Mucosa of descending colon (tissue), 3 donors: ENCODE measurements at regions not wholly inside any gene's neighbourhood (a gene's known extent, or its start where the extent isn't known, plus 50 kb on each side); places are given as distances from the start of the nearest gene placed in this dataset.

Experiments
- ATAC-seq: fragments of 200-7000 bp; cut with Tn5 transposase; one replicate; pipeline ENCODE4 v1.9.1; 2020; ENCODE audit warnings: mild to moderate bottlenecking, moderate library complexity
- DNase-seq, 3 donors: peaks; one replicate each; pipeline ENCODE4 v3.0.0-alpha.2; 2020
- H3K36me3 ChIP-seq: fragments of 200-600 bp; one replicate; pipeline ENCODE4 v1.8.0; 2021; ENCODE audit warnings: low read depth, mild to moderate bottlenecking
- H3K4me1 ChIP-seq: fragments of 200-600 bp; one replicate; pipeline ENCODE4 v1.8.0; 2021; ENCODE audit warnings: low read depth, mild to moderate bottlenecking
- H3K4me3 ChIP-seq: fragments of 200-600 bp; one replicate; pipeline ENCODE4 v1.8.0; 2021; ENCODE audit warnings: mild to moderate bottlenecking
- H3K9me3 ChIP-seq: fragments of 200-600 bp; one replicate; pipeline ENCODE4 v1.8.0; 2021; ENCODE audit warnings: mild to moderate bottlenecking
- CTCF ChIP-seq: fragments of 200-600 bp; IDR thresholded peaks from one replicate; pipeline ENCODE4 v1.8.0; 2022; ENCODE audit warnings: antibody characterized with exemption, mild to moderate bottlenecking
- intact Hi-C, 2 donors: fragments of 100-400 bp; cut with DNase I in 1 of 2; cut with micrococcal nuclease in 1 of 2; formaldehyde crosslinking; loops; one replicate each; pipeline versions ENCODE4 v1.11.0 to v1.11.1; 2022; cut with DNase I, micrococcal nuclease
- donor health status: DM: no; HTN: no; CAD: no; lungs with moderate emphysema.
- donor health status: DM: no; HTN: no; CAD: no.
- donor health status: DM: no; HTN: yes; CAD: no.

- no peak for DNase-seq
- Histone ChIP-seq H3K36me3 (no peaks in the 10 kb centered on the region), H3K9me3 (no peaks in the 10 kb centered on the region), H3K4me3 (no peak overlapping the region), H3K4me1 (no peaks in the 10 kb centered on the region)
- intact Hi-C loops, result no loop called here
- no peak for TF ChIP-seq CTCF
- ATAC-seq, result no peak
Observed at GRCh38 chr1:56329970-56330369, 249.4 kb downstream of the PLPP3 start.

- TF ChIP-seq CTCF, result no peak
- H3K9me3 ChIP-seq, result no peaks in the 10 kb centered on the region
- H3K4me1 ChIP-seq, result no peaks in the 10 kb centered on the region
- H3K36me3 ChIP-seq, result no peaks in the 10 kb centered on the region
- no peak overlapping the region for H3K4me3 ChIP-seq
- intact Hi-C loops, result no loop called here
- ATAC-seq (no peak), DNase-seq (no peak)
Observed at GRCh38 chr1:56327195-56327594, 252.2 kb downstream of the PLPP3 start.

GRCh38 chr1:56326056-56326455, 253.3 kb downstream of the PLPP3 start:
- TF ChIP-seq CTCF, result no peak
- Histone ChIP-seq H3K4me3 (no peak overlapping the region), H3K4me1 (no peaks in the 10 kb centered on the region), H3K9me3 (no peaks in the 10 kb centered on the region), H3K36me3 (no peaks in the 10 kb centered on the region)
- intact Hi-C loops, result no loop called here
- ATAC-seq (no peak), DNase-seq (no peak)

- ATAC-seq, result no peak
- H3K9me3 ChIP-seq, result no peaks in the 10 kb centered on the region
- no peak for TF ChIP-seq CTCF
- no peak for DNase-seq
- intact Hi-C loops, result no loop called here
- no peaks in the 10 kb centered on the region for H3K4me1 ChIP-seq
- H3K36me3 ChIP-seq, result no peaks in the 10 kb centered on the region
- no peak overlapping the region for H3K4me3 ChIP-seq
Observed at GRCh38 chr1:56324504-56324903, 254.9 kb downstream of the PLPP3 start.

GRCh38 chr1:56322211-56322610, 257.2 kb downstream of the PLPP3 start:
- H3K4me1 ChIP-seq, result no peaks in the 10 kb centered on the region
- no peak for TF ChIP-seq CTCF
- H3K4me3 ChIP-seq, result no peak overlapping the region
- DNase-seq, result no peak
- intact Hi-C loops, result no loop called here
- H3K36me3 ChIP-seq, result no peaks in the 10 kb centered on the region
- H3K9me3 ChIP-seq, result no peaks in the 10 kb centered on the region
- no peak for ATAC-seq

- intact Hi-C loops, result no loop called here
- ATAC-seq, result no peak
- H3K9me3 ChIP-seq, result no peaks in the 10 kb centered on the region
- H3K36me3 ChIP-seq, result no peaks in the 10 kb centered on the region
- H3K4me1 ChIP-seq, result no peaks in the 10 kb centered on the region
- no peak overlapping the region for H3K4me3 ChIP-seq
- no peak for DNase-seq
- no peak for TF ChIP-seq CTCF
Observed at GRCh38 chr1:56321150-56321490, 258.2 kb downstream of the PLPP3 start.
